SKM-1 treated with dmso at 0.1 percent for 144 hours (cell line): ENCODE measurements at regions not wholly inside any gene's neighbourhood (a gene's known extent, or its start where the extent isn't known, plus 50 kb on each side); places are given as distances from the start of the nearest gene placed in this dataset.
A peak's percentile ranks its signal among the peaks of the same experiment; 100 is the strongest.

Experiments used
- DNase-seq: peaks from one replicate; lab custom pipeline; 2025; ENCODE audit not compliant: unreplicated experiment; lab: John Stamatoyannopoulos, UW

DNA sequence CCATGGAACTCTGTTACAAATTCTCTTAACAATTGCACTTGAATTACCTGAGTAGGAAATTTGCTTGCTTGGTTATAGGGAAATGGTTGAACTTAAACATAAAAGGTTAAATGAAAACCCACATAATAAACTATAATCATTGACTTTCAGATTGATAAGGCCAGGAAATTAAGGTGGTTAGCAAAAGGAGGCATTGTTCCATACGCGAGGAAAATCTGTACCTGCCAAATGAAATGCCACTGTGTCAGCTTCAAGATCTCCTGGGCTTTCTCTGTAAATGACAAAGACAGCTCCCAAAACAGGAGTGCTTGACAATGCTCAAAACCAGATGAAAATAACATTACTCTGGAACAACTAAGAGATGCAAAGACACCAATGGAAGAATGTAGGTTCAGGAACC lies 125.5 kb upstream of the KLF3 start:
- no peak for DNase-seq

- DNase-seq: no peak
Observed at GRCh38 chr4:38539501-38539900, 124.5 kb upstream of the KLF3 start.

- DNase-seq: no peak
Observed at GRCh38 chr4:38547052-38547451, 116.9 kb upstream of the KLF3 start.

DNA sequence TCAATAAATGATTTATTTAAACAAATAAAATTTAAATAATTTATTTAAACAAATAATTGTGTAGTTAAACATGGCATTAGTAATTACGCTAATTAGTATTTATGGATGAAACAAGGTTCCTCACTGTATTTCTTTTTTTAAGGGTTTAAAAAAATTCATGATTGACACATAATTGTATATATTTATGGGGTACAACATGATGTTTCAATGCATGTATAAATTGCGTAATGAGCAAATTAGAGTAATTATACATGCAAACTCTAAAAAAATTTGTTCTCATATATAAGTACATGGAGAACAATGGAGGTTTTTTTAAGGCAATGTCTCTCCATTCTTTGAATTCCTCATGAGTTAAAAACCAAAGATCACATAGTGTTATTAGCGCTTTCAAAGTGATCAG lies 115.7 kb upstream of the KLF3 start:
- DNase-seq: no peak

- DNase-seq: no peak
Observed at GRCh38 chr4:38559374-38559773, 104.6 kb upstream of the KLF3 start.

- DNase-seq: no peak
Observed at GRCh38 chr4:38560340-38560739, 103.7 kb upstream of the KLF3 start.

- no peak for DNase-seq
Observed at GRCh38 chr4:38560768-38561558, 103.0 kb upstream of the KLF3 start.

DNA sequence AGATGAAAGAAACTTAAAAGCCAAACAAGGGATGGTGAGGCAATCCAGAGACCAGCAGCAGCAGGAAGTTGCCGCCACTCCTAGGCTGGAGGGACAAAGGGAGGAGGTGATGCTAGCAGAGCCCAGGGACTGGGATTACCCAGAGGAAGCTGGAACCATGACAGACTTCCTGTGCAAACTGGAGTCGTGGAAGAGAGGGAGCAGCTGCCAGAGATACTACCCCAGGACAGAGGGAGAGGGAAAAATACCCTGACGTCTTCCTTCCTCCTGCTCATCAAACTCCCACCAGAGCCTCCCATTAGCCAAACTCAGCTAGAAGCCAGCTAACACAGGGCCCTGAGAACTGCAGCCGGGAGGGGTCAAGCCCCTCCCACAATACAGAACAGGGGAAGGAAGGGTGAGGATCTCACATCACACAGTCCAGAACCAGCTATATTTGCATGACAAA lies 101.2 kb upstream of the KLF3 start:
- DNase-seq: peak; percentile 44

GRCh38 chr4:38563707-38564495 lies 100.1 kb upstream of the KLF3 start:
- DNase-seq: no peak

GRCh38 chr4:38565271-38566199 lies 98.5 kb upstream of the KLF3 start:
- DNase-seq: no peak

GRCh38 chr4:38566806-38567398 lies 97.1 kb upstream of the KLF3 start:
- no peak for DNase-seq

DNA sequence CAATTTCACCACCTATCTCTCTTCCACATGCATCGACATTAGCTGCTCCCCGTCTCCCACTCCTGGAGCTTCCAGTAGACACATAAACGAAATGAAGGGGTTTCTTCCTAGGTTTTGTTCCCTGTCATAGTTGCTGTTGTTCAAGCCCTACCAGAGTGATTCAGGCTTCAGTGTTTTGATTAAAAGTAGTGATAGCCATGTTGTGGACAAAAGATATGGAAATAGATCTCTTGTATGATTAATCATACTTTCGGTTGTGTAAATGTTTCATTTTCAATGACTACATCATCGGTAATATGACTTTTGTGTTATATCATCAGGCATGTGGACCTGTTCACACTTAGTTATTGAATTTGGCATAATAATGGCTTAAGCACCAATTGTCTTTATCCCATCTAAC lies 96.5 kb upstream of the KLF3 start:
- DNase-seq: no peak

- DNase-seq: no peak
Observed at GRCh38 chr4:38568768-38569167, 95.2 kb upstream of the KLF3 start.

- DNase-seq: no peak
Observed at GRCh38 chr4:38570647-38571276, 93.2 kb upstream of the KLF3 start.

GRCh38 chr4:38572793-38573192 lies 91.2 kb upstream of the KLF3 start:
- DNase-seq: no peak

DNA sequence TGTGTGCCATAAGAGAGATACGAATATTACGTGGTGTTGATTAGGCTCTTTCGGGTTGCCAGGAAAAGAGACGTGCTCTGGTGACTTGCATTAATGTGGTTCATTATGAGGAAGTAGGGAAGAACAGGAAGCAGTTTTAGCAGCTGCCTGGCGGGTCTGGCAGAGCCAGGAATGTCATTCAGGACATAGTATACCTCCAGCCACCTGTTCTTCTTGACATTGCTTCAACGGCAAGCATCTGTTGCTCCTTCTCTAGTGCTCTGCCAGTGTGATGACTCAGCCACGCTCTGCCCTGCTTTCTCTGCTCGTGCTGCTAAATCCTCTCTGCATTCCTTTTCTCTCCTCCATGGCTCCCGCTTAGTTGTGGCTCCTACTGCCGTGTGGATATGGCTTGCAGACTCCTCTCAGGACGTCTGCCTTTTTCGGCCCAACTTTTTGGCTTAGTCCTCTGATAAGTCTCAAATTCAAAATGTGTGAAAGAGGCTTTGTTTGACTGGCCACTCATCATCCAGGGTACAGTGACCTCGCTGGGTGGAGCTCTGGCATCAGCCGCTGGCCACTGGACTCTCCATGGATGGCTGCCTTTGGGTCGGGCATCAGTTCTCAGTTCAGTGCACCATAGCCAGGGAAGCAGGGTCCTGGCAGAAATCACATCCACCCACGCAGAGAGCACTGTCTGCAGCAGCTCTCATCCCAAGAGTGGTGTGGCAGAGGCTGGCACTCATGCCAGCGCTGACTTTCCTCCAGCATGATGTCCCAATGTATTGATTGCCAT lies 89.3 kb upstream of the KLF3 start:
- no peak for DNase-seq

DNA sequence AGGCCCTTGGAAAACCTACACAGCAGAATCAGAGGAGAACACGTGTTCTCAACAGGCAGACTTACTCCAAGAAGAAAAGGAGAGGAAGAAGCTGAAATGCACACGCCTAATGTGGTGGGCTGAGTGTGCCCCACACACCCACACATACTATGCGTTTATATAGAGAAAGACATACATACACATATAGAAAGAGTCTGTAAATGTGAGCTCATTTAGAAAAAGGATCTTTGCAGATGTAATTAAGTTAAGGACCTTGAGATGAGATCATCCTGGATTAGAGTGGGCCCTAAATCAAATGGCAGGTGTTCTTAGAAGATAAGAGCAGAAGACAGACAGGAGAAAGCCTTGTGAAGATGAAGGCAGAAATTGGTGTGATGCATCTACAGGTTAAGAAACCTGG lies 87.2 kb upstream of the KLF3 start:
- no peak for DNase-seq

GRCh38 chr4:38577462-38577861 lies 86.5 kb upstream of the KLF3 start:
- no peak for DNase-seq

DNA sequence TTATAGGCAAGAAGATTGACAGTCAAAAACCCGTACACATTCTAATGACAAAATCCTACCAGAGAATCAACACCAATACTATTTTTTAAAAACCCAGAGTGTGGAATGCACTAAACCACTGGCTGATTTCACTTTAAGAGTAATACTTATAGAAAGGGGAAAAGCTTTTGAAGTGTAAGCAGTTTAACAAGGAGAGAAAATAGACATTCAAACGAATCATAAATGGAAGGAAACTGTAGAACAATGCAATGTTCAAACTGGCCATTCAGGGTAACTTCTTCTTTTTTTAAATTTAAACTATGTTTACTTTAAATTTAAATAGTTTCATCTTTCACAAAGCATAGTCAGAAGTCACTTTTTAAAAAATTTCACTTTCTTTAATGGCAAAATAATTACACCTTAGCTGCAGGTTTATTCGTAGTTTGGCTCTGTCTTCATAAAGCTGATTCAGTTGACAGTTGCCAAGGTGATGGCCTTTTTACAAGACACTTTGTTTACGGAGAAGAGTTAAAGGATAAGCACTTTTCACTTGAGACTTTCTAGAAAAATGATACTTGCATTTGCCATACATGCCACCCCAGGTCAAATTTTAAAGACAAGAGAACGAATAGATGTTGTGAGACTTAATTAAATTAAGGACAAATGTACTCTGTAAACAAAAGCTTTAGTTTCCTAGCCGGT lies 82.4 kb upstream of the KLF3 start:
- no peak for DNase-seq
